DMS153 (cell line): ENCODE measurements at regions not wholly inside any gene's neighbourhood (a gene's known extent, or its start where the extent isn't known, plus 50 kb on each side); places are given as distances from the start of the nearest gene placed in this dataset.
"Not testable (repeated sequence)": the region's sequence is repeated elsewhere in the genome, so short reads cannot be mapped to it uniquely, and the experiment has no call there.

Experiments
- DNase-seq: peaks from one replicate; lab custom pipeline; 2025; lab: John Stamatoyannopoulos, UW

DNA sequence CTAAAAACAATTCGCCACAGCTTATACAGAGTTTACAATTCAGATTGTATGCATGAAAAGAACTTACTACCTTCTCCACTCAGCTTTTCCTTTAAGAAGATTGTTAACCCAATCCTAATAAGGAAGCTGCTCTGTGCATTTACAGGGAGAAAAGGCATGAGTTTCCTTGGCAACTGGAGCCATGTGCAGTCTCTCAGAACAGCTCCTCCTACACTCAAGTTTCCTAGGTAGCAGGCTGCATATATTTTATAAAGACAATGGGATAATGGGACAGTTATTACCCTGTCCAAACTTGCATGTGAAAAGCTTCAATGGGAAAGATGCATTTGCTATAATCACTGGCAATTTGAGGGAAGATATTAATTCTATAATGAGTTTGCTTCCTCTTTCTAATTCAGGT is 125.5 kb upstream of the TRPC4 start:
- peak; percentile 6 for DNase-seq

GRCh38 chr13:37986811-37987210 is 117.2 kb upstream of the TRPC4 start:
- no peak for DNase-seq

DNA sequence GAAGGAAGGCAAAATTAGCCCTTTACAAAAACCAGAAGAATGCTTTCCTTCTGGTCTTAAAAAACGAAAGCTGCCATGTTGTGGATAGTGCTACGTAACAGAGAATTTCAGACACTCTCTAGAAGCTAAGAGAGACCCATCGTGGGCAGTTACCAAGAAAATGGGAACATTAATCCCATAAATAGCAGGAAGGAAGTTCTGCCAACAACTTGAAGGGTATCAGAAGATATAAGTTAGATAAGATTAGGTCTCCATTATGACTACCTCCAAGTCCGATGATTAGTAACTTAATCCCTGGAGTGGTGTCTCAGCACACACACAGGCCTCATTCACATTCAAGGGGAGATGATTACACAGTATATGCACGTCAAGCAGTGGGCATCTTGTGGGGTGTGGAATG is 115.7 kb upstream of the TRPC4 start:
- DNase-seq: no peak

DNA sequence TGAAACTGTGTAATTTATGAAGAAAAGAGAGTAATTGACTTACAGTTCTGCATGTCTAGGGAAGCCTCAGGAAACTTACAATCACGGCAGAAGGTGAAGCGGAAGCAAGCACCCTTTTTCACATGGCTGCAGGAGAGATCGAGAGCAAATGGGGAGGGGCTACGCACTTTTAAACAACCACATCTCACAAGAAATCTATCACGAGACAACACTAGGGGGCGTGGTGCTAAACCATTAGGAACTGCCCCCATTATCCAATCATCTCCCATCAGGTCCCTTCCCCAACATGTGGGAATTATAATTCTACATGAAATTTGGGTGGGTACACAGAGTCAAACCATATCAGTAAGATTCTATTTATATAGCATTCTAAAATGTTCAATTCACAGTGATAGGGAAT is 114.8 kb upstream of the TRPC4 start:
- DNase-seq: no peak

- DNase-seq: no peak
Observed at GRCh38 chr13:37981932-37982331, 112.4 kb upstream of the TRPC4 start.

DNA sequence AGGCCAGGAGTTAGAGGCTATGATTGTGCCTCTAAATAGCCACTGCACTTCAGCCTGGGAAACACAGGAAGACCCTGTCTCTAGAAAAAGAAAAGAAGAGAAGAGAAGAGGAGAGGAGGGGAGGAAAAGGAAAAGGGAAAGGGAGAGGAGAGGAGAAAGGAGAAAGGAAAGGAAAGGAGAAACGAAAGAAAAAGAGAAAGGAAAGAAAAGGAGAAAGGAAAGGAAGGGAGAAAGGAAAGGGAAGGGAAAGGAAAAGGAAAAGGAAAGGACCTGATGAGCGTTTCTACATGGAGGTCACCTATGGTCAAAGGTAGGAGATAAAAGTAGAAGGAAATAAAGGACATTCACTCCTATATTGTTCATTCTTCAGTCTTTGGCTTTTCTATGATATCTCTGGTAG is 109.1 kb upstream of the TRPC4 start:
- DNase-seq: no peak

- DNase-seq: no peak
Observed at GRCh38 chr13:37968555-37968954, 99.0 kb upstream of the TRPC4 start.

- DNase-seq: no peak
Observed at GRCh38 chr13:37966266-37966665, 96.7 kb upstream of the TRPC4 start.

DNA sequence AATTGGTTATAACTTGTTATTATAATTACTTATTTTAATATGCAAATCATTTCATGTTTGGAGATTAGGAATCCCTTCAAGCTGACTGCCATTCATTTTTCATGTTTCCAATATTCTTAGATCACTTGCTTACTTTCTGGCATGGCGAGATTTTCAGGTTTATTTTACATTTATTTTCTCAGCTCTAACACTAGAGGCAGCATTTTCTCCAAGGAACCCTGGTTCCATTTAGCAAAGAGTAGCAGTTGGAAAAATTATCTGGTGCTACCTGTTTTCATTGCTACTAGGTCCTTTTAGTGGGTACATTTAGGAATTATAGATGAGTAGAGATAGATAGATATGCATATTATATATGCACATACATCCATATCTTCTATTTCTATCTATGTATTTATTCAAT is 90.9 kb upstream of the TRPC4 start:
- DNase-seq: no peak

- DNase-seq: no peak
Observed at GRCh38 chr13:37959284-37959683, 89.7 kb upstream of the TRPC4 start.

GRCh38 chr13:37956536-37956935 is 87.0 kb upstream of the TRPC4 start:
- DNase-seq: peak; percentile 11

DNA sequence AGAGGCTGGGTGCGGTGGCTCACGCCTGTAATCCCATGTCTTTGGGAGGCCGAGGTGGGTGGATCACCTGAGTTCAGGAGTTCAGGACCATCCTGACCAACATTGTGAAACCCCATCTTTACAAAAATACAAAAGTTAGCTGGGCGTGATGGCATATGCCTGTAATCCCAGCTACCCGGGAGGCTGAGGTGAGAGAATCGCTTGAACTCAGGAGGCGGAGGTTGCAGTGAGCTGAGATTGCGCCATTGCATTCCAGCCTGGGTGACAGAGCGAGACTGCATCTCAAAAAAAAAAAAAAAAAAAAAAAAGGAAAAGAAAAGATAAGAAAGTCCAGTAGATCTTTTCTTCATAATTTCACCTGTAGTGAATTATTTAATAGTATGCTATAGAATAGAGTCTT is 85.0 kb upstream of the TRPC4 start:
- DNase-seq: not testable (repeated sequence)

GRCh38 chr13:37954191-37954590 is 84.6 kb upstream of the TRPC4 start:
- DNase-seq: no peak

GRCh38 chr13:37953696-37954095 is 84.1 kb upstream of the TRPC4 start:
- no peak for DNase-seq

- DNase-seq: no peak
Observed at GRCh38 chr13:37950016-37950415, 80.4 kb upstream of the TRPC4 start.

DNA sequence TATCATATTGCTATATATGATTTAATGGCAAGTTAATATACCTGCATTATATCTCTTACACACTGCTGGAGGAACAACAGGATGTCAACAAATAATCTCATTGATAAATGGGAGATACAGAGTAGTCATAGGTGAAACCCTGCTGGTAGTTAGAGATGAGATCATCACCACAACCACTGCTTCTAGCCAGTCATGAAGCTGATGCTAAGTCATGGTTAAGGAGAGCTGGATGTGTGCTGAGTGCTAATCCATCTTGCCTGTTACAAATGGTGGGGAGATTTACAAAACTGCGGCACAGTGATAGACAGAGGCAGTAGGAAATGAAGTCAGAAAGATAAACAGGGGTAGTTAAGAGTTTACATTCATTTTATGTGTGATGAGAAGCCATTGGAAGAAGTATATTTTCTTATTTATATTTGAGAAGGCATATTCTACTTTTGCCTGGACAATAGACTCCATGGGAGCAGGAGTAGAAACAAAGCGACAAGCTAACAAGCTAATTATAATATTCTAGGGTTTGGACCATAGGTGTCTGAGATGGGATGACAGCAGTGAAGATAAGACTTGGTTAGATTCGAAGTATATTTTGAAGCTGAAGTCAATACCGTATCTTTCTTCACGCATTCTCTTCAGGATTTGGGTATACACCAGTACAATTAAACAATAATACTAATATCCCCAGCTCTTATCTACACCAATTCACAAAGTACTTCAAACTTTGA is 78.0 kb upstream of the TRPC4 start:
- DNase-seq: no peak

DNA sequence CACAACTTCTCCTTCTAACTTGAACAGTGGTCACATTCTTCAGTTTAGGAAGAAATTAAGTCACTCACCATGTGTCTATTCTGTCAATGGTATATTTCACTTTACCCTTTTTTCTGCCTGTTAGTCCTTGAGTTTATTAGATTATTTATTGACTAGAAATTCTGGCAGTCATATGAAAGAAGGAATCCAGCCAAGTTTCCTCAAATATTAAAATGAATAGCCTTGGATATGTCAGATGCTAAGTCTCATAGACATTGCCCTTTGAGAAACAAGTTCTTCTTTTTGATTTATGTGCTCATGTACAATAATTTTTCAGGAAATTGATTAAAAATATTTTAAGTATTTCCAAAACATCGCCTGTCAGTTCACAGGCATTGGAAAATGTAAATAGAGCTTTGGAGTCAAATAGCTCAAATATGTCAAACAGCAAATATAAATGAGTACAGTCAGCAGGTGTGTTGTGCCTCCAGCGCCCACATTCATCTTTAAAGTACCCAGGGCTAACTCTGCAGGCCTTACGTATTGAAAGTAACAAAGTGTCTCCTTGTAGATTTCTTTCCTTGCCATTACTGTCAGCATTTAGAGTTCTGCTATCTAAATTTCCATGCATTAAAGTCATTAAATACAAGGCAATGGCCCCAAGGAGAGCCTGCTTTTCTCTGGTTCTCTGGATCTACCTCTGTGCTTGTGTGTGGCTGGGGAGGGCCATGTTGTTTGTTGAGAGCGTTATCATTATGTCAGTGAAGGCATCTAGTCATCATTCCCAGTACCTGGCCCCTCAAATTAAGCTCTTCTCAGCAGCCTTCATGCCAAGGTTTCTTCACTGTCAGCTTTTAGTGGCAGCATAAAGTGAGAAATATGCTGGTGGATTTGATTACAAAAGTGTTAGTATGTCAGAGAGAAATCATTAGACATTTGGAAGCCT is 76.3 kb upstream of the TRPC4 start:
- no peak for DNase-seq

DNA sequence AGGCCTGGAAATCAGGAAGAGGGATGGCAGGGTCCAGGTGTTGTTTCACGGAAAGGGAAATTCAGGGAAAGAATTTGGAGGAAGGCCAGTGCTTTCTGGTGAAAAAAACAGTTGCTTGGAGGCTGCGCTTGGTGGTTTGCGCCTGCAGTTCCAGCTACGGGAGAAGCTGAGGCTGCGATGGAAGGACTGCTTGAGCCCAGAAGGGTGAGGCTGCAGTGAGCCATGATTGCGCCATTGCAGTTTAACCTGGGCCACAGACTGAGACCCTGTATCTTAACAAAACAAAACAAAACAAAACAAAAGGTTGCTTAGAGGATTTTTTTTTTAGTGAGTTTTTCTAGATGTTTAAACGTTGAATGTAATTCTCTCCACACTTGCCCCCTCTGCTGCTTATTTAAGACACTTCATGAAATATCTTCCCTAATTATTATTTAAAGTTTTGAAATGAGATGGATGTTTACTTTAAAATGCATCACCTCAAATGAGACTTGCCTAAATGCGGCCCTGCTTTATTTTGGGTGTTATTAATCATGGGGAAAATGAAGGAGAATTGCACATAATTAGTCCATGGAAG is 75.4 kb upstream of the TRPC4 start:
- no peak for DNase-seq

DNA sequence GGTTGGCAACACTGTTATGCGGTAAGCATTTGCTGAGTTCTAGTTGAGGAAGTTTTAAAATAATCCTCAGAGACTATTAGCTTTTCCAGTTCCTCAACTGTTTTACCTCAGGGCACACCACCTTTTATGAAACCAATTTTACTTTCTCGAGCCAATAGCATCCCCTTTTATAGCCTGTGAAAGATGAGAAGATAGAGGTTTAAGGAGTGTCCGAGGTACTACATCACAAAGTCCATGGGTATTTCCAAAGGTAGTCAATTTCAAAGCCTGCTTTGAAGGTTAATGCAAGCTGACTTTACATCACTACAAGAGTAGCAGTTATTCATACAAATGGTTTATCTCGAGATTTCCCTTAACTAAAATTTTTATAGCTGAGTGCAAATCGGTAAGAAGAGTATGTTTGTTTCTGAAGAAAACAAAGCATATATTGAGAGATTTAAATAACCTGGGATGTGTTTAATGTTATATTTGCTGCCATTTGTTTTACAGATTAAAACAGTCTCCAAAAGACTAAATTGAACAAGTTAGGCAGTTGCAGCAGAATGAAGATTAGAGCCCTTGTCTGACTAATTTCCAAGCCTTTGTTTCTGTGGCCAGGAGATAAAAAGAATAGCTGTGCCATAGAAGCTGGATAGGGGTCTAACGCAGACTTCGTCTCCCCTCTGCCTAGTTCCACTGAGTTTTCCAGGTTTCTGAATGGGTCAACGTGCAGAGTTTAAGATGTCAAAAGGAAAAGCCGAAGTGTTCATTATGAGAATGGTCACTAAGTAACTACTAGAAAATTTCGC is 74.7 kb upstream of the TRPC4 start:
- DNase-seq: no peak

DNA sequence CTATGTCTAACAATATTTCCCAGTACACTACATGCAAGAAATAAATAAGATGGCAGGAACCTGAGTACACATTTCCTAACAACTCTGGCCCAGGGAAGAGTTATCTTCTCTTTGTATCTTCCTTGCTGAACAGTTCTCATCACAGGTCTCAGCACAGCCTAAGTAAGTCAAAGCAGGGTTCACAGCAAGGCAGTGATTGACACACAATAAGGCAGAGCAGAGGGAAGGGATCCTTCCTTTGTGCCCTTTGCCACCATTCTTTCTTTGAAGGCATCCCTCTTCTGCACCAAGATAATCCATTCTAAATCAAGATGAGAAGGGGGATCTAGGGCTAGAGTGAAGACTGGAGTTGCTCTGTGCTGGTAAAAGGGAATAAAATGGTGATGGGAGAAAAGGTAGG is 73.4 kb upstream of the TRPC4 start:
- no peak for DNase-seq

- peak; percentile 17 for DNase-seq
Observed at GRCh38 chr13:37934339-37935191, 65.0 kb upstream of the TRPC4 start.
